ENCODE measurements at regions not wholly inside any gene's neighbourhood (a gene's known extent, or its start where the extent isn't known, plus 50 kb on each side); places are given as distances from the start of the nearest gene placed in this dataset.

GRCh38 chrX:2607113-2607512 lies 84.0 kb upstream of the CD99 start:
- no peak for DNase-seq

- no peak for DNase-seq
These were observed 90.5 kb upstream of the CD99 start for GRCh38 chrX:2600564-2600963.

GRCh38 chrX:2596555-2597255 lies 94.4 kb upstream of the CD99 start:
- no peak for DNase-seq

GRCh38 chrX:2596045-2596444 lies 95.0 kb upstream of the CD99 start:
- DNase-seq: no peak

DNA sequence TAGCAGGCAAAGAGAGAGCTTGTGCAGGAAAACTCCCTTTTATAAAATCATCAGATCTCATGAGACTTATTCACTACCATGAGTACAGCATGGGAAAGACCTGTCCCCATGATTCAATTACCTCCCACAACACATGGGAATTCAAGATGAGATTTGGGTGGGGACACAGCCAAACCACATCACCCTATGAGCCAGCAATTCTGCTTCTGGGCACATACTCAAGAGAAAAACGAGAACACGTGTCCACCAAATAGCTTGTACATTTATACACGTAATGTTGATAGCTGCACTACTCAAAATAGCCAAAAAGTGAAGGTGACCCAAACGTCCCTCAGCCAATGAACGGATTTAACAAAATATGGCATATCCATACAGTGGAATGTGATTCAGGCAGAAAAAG lies 94.5 kb upstream of the DHRSX start:
- DNase-seq: no peak

DNA sequence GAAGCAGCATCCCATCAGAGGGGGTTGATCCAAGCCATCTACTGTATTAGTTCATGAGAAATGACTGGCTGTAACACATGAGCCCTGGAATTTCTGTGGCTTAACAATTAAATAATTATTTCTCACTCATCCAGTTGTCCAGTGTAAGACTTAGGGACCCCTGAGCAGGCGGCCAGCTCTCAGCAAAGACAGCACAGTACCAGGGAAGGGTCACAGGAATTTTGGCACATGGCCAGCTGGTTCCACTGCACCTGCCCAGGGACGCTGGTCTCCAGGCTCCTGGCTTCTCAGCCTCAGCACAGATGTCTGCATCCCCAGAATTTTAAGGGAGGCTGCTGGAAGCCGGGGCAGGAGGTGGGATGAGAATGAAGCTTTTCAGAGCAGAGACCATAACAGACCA lies 93.7 kb upstream of the DHRSX start:
- DNase-seq: no peak

DNA sequence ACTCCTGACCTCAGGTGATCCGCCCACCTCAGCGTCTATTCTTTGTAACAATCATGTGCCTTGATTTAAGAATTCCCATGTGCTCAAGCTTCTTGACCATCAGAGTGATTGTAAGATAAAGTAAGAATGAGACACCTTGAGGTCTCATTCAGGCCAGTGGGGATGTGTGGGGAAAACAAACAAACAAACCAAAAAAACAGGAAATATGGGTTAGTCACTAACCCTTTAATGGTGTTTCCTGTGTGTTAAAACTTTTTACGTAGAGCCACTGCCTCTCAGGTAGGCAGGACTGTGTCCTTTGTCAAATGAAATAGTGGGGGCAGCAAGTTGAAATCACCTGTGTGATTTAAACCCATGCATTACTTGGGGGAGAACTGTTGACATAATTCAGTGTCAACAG lies 91.5 kb upstream of the DHRSX start:
- DNase-seq: no peak

DNA sequence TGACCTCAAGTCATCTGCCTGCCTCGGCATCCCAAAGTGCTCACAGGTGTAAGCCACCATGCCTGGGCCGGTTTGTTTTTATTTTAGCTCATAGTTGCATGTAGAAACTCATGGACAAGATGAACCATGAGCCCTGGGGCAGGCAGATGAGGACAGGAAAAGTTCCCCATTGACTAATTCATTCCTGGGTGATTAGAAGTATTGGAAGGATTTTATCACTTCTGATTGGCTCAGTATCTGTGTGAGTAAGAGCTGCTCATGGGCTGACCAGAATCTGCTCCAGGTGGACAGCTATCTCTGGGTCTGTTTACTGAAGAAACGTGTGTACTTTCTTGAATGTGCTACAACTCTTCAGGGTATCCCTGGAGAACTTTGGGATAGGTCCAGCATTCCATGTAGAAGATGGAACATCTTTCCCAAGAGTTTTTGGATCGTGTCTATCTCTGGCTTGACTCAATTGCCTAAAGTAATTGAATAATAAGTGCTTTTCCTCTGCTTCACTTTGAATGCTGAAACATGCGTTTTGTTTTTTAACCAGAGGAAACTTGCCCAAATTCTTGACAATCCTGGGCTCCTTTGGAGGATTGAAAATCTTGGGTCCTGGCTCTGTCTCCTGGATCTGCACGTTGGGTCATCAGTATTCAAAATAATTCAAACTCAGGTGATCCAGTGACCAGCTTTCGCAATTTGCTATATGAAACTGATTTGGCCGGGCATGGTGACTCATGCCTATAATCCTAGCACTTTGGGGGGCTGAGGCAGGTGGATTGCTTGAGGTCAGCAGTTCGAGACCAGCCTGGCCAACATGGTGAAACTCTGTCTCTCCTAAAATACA lies 88.6 kb upstream of the DHRSX start:
- no peak for DNase-seq

GRCh38 chrX:2588049-2588448 lies 87.3 kb upstream of the DHRSX start:
- DNase-seq: no peak

- no peak for DNase-seq
These were observed 86.4 kb upstream of the DHRSX start for GRCh38 chrX:2587146-2587545.

DNA sequence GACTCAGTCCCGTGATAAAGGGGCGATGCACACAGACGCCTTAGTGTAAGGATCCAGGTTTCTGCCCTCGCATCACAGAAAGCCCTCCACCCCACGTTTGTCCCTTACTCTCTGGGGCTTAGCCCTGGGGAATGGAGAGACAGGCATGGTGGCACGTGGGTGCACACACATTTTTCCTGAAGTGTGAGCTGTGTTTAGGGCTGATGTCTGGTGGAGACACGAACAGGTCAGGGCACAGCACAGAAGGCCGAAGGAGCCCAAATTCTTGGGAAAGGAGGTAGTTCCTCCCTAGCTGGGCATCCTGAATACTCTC lies 84.3 kb upstream of the DHRSX start:
- no peak for DNase-seq

- no peak for DNase-seq
These were observed 83.7 kb upstream of the DHRSX start for GRCh38 chrX:2584251-2585157.

- no peak for DNase-seq
These were observed 82.7 kb upstream of the DHRSX start for GRCh38 chrX:2583194-2584162.

- DNase-seq: no peak
These were observed 81.9 kb upstream of the DHRSX start for GRCh38 chrX:2582667-2583066.

DNA sequence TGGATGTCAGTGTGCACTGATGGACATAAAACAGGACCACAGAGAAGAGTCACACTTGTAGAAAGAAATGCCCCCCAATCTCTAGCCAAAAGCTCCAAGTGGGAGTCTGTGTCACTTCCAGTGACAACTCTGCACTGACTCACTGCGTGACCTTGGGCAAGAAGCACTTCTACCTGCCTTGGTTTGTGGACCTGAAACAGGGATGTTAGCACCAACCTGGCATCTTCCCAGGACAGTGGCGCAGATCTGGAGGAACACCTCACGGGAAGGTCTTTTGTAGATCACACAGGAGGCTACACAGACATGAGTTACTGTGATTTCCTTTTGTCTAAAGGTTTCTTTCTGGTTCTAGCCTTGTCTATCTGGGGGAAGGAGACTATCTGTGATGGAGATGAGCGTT lies 80.5 kb upstream of the DHRSX start:
- no peak for DNase-seq

DNA sequence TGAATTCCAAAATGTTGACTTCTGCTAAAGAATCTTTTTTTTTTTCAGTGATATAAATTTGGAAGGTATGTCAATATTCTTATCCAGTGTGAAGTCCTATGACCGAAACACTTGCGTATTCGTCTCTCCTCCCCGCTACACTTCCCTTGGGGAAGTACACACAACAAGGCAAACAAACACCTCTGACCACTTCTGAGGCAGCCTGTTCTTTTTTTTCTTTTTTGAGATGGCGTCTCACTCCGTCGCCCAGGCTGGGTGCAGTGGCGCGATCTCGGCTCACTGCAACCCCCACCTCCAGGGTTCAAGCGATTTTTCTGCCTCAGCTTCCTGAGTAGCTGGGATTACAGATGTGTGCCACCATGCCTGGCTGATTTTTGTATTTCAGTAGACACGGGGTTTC lies 78.1 kb upstream of the DHRSX start:
- no peak for DNase-seq

- DNase-seq: no peak
These were observed 77.2 kb upstream of the DHRSX start for GRCh38 chrX:2577844-2578466.

DNA sequence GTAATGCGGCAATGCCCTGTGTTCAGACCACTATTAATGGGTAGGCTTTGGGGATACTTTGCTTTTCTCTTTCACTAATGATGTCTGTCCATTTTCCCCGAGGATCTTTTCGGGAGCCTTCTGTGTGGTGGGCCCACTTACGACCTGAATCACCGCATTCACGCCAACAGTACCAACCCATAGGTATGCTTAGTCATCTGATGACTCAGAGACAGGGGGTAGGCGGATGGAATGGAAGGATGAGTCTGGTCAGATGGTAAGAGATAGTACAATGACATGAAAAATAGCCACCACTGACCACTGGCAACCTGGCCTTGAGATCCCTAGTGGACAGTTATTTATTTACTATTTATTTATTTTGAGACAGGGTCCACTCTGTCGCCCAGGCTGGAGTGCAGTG lies 76.0 kb upstream of the DHRSX start:
- no peak for DNase-seq

- no peak for DNase-seq
These were observed 73.5 kb upstream of the DHRSX start for GRCh38 chrX:2574271-2574670.

- no peak for DNase-seq
These were observed 72.0 kb upstream of the DHRSX start for GRCh38 chrX:2572740-2573139.

DNA sequence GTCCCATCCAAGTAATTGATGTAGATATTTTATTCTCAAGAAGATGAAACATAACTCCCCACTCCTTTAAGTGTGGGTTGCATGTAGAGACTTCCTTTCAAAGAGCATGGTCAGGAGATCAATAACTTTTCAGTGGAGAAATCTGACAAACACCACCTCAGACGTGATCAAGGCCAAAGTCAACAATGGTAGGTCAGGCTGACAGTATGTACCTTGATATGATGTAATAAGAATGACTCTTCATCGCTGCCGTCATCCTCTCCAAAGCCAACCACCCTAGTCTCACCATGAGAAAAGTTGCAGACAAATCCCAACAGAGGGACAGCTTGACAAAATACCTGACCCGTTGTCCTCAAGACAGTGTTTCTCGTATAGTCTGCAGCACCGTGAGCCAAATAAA lies 67.3 kb upstream of the DHRSX start:
- no peak for DNase-seq

DNA sequence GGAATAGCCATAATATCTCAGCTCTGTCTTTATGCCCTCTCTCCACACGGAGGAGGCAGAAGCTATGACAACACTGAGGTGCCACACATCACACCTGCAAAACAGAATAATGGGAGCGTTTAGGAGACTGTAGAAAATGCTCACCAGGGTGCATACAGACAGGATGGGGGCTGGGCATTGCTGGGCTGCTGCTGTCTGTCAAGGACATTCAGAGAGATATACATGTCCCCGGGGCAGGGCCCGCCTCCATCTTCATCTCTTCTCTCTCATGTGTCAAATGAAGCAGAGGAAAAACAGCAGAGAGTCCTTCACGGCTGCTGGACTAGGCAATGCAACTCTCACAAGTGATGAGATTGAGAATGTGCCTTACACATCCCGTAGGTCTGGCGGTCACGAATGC lies 65.3 kb upstream of the DHRSX start:
- no peak for DNase-seq

Measured in activated CD4-positive, alpha-beta T cell treated with anti-CD3 and anti-CD28 coated beads for 1 hour (primary cell).